ENCODE measurements at regions not wholly inside any gene's neighbourhood (a gene's known extent, or its start where the extent isn't known, plus 50 kb on each side); places are given as distances from the start of the nearest gene placed in this dataset.

GRCh38 chr6:152846825-152847224 is 96.2 kb downstream of the VIP start:
- TF ChIP-seq, protein P1, sequence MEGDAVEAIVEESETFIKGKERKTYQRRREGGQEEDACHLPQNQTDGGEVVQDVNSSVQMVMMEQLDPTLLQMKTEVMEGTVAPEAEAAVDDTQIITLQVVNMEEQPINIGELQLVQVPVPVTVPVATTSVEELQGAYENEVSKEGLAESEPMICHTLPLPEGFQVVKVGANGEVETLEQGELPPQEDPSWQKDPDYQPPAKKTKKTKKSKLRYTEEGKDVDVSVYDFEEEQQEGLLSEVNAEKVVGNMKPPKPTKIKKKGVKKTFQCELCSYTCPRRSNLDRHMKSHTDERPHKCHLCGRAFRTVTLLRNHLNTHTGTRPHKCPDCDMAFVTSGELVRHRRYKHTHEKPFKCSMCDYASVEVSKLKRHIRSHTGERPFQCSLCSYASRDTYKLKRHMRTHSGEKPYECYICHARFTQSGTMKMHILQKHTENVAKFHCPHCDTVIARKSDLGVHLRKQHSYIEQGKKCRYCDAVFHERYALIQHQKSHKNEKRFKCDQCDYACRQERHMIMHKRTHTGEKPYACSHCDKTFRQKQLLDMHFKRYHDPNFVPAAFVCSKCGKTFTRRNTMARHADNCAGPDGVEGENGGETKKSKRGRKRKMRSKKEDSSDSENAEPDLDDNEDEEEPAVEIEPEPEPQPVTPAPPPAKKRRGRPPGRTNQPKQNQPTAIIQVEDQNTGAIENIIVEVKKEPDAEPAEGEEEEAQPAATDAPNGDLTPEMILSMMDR (IDR thresholded peaks at IDR 0.05): no peak
- no peak for TF ChIP-seq EZH2 (IDR thresholded peaks at IDR 0.05; ENCODE audit: borderline replicate concordance, insufficient read depth, low read depth, low read length, poor library complexity, severe bottlenecking)
